ENCODE measurements at regions not wholly inside any gene's neighbourhood (a gene's known extent, or its start where the extent isn't known, plus 50 kb on each side); places are given as distances from the start of the nearest gene placed in this dataset.

DNA sequence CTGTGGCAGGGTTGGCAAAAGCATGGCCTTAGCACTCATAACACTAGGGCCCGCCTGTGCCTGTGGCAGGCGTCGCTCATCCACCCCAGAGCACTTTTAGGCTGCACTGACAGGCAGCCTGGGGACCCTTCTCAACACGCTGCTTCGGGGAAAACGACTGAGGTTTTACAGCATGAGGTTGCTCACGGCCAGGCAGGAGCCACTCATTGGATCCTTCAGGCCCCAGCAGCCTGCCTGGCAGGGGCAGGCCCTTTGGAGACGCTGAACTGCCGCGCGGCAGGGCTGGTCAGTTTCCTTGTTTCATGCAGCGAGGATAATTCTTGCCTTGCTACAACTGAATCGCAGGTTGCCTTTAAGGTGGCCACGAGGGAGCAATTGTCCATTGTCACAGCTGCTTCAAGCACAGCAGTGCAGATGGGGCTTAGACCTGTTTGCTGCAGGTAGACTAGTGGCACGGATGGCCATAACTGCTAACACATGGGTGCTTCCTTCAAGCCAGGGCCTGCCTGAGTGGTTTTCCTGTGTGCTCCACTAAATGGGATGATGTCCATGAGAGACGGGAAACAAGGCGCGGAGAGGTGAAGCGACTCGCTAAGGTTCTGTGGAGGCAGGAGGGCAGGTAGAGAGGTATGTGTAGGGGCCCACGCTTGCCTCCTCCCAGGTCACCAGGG, 49.9 kb upstream of the HS6ST1 start:
- no peak overlapping the region for H3K4me3 ChIP-seq (ENCODE audit: low read length)
- DNase-seq (ENCODE audit: low read depth): no peak
- TF ChIP-seq, protein P1, sequence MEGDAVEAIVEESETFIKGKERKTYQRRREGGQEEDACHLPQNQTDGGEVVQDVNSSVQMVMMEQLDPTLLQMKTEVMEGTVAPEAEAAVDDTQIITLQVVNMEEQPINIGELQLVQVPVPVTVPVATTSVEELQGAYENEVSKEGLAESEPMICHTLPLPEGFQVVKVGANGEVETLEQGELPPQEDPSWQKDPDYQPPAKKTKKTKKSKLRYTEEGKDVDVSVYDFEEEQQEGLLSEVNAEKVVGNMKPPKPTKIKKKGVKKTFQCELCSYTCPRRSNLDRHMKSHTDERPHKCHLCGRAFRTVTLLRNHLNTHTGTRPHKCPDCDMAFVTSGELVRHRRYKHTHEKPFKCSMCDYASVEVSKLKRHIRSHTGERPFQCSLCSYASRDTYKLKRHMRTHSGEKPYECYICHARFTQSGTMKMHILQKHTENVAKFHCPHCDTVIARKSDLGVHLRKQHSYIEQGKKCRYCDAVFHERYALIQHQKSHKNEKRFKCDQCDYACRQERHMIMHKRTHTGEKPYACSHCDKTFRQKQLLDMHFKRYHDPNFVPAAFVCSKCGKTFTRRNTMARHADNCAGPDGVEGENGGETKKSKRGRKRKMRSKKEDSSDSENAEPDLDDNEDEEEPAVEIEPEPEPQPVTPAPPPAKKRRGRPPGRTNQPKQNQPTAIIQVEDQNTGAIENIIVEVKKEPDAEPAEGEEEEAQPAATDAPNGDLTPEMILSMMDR (conservative IDR thresholded peaks at IDR 0.05; ENCODE audit: low read length): no peak

DNA sequence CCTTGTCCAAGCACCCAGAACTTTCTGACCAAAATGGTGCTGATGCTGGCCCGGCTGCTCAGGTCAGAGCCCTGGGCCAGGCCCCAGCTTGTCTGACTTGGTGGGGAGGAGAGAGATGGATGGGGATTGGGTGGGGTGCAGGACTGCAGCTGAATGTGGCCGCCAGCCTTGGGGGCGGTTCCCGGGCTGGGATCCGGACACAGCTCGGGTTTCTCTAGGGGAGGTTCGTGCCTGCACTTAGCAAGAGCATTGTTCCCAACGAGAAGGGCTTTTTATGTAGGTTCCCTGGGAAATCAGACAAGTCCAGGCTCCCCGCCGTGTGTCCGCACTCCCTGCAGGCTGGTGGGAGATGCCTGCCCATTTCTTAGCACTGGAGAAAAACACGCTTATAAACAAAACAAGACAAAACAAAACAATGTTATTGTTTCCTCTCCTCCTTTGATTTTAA, 50.5 kb upstream of the HS6ST1 start:
- no peak overlapping the region for H3K4me3 ChIP-seq (ENCODE audit: low read length)
- TF ChIP-seq, protein P1 (conservative IDR thresholded peaks at IDR 0.05; ENCODE audit: low read length): no peak
- DNase-seq (ENCODE audit: low read depth): peak; percentile 42

DNA sequence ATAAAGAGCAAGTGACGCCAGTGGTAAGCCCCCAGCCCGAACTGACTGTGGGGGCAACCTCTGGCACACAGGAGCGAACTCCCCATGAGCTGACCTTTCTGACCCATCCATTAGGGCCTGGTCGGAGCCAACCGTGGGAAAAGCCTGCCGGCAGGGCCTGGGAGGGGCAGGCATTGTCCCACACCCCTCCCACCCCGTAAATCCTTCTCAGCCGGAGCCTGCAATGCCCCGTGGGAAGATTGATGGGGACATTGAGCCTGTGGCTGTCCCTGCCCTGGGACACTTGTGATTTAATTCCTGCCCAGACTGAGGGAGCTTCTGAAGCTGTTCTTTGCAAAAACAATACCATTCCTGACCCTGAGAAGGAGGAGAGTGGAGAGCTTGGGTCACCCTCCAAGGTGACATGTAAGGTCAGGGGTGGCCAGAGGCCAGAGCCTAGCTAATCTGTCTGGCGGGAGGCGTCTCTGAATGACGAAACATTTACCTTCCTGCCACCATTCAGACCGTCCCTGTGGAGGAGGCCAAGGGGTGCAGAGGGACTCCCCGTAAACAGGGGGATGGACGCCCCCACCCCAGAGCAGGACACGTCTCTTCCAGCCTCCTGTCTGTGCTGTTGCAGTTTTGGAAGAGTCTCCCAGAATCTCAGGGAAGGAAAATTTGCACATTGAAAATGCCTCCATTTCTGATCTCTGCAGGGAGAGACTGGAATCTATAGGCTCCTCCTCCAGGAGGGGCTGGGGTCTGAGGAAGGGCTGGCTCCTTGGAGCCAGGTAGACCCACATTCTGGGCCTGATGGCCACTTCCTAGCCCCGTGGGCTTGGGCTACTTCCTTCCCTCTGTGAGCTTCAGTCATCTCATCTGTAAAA, 51.2 kb upstream of the HS6ST1 start:
- no peak overlapping the region for H3K4me3 ChIP-seq (ENCODE audit: low read length)
- no peak for DNase-seq (ENCODE audit: low read depth)
- TF ChIP-seq, protein P1 (conservative IDR thresholded peaks at IDR 0.05; ENCODE audit: low read length): no peak

DNA sequence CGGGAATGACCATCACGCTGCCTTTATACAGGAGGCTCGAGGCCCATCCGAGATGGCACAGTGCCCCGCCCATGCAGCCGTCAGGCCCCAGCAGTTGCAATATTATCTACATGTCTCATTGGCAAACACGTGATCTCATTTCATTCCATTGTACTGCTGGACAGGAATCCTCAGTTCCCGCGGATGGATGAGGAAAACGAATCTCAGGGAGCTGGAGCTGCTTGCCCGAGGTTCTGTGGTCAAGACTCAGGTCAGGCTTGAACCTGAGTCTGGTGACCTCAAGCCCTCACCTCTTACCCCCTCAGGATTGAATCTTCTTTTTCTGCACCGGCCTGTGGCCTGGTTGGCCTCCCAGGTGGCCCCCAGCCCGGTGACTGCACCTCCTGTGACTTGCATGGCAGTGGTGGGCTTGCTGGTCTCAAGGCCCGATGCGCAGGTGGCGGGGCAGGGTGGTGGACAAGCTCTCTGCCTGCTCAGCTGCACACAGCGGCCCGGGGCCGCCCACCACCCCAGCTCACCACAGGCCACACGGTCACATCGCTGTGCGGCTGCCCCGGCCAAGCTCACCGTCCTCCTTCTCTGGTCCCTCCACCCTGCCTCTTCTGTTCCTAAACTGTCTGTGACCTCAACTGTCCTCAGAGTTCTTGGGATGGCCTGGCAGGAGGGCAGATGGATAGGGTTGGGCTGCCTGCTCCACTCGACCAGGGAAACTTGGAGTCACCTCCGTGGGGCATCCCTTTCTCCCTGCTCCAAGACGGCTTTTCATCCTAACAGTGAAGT, 52.0 kb upstream of the HS6ST1 start:
- peak; percentile 70 for DNase-seq (ENCODE audit: low read depth)
- H3K4me3 ChIP-seq (ENCODE audit: low read length): no peak overlapping the region
- TF ChIP-seq, protein P1 (conservative IDR thresholded peaks at IDR 0.05; ENCODE audit: low read length): no peak

DNA sequence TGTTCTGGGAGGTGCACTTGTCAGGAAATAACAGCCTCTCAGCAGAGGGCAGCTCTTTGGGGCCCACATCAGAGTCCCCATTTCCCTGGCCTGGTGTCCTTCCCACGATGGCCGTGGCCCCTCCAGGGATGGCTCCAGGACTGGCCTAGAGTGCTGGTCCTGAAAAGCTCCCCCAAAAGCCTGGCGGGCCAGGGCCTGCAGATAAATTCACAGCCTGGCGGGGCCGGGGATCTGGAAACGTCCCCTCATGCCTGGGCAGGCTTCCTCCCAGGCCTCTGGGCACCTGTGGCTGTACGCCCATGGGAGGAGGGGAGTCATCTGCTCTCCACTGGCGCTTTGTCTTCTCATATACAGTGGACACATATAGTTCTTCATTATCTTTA, 52.6 kb upstream of the HS6ST1 start:
- no peak for DNase-seq (ENCODE audit: low read depth)
- no peak overlapping the region for H3K4me3 ChIP-seq (ENCODE audit: low read length)
- TF ChIP-seq, protein P1 (conservative IDR thresholded peaks at IDR 0.05; ENCODE audit: low read length): no peak

DNA sequence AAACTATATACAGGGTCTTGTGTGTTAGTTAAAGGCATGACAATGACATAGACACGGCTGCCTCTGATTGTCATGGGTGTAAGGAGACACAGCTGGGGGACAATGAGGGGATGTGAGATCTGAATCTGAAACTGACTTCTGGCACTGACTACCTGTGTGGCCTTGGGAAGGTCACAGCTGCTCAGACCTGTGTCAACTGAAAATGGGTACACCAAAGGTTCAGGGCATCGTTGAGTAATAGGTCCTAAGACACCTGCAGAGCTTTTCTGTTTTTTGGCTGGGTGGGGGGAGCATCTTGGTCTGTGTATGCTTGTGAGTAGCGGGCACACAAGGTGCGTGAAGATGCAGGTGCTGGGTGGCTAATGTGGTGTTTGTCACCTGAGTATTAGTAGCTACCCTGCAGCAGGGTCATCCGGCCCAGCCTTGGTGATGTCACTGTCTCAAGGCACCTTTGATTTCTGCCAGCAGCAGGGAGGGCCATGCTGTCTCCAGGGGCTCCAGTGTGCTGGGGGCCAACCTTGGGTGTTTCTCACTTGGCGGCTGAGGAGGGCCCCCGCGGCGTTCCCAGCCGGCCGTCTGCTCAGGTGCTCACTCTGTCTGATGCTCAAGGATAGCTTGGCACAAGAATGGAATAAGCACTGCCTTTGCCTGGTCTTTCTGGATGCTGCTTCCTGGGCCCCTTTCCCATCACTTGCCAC, 53.1 kb upstream of the HS6ST1 start:
- DNase-seq (ENCODE audit: low read depth): no peak
- TF ChIP-seq, protein P1 (conservative IDR thresholded peaks at IDR 0.05; ENCODE audit: low read length): no peak
- H3K4me3 ChIP-seq (ENCODE audit: low read length): no peak overlapping the region

All from AG10803 (cell line).